Panc1 (cell line): ENCODE measurements at regions not wholly inside any gene's neighbourhood (a gene's known extent, or its start where the extent isn't known, plus 50 kb on each side); places are given as distances from the start of the nearest gene placed in this dataset.
"Not testable (repeated sequence)": the region's sequence is repeated elsewhere in the genome, so short reads cannot be mapped to it uniquely, and the experiment has no call there.

Experiments
- ATAC-seq: fragments of 200-7000 bp; cut with Tn5 transposase; 2 replicates; pipeline ENCODE4 v1.9.1; 2020; ENCODE audit warnings: mild to moderate bottlenecking, moderate library complexity
- BruUV-seq: library from RNA; stranded (reverse); fragments of 400-500 nt; replicated peaks from 2 replicates; lab custom pipeline; 2021; lab: Mats Ljungman, UMichigan
- CTCF ChIA-PET: fragments of 300-600 bp; sonication (Branson Sonifier 250); formaldehyde crosslinking; loops from one replicate; lab custom pipeline; 2022; ENCODE audit warnings: antibody characterized with exemption; lab: Charles Lee
- POLR2A ChIA-PET: fragments of 300-600 bp; sonication (Branson Sonifier 250); formaldehyde crosslinking; loops from one replicate; lab custom pipeline; 2022; ENCODE audit warnings: antibody characterized with exemption; lab: Charles Lee
- DNase-seq: peaks from one replicate; pipeline ENCODE4 v3.0.0-alpha.2; 2010; ENCODE audit warnings: low read depth, low spot score
- H3K27ac ChIP-seq: 2 replicates; pipeline ENCODE4 v1.5.1; 2011; ENCODE audit warnings: mild to moderate bottlenecking, low read length, inconsistent platforms
- H3K27me3 ChIP-seq: fragments of 200-500 bp; sonication (Bioruptor generic); 2 replicates; pipeline ENCODE4 v1.6.0; 2014; ENCODE audit warnings: low read length, inconsistent platforms; ENCODE audit not compliant: control insufficient read depth, insufficient read depth
- H3K36me3 ChIP-seq: fragments of 200-500 bp; sonication (Bioruptor generic); 2 replicates; pipeline ENCODE4 v1.5.1; 2014; ENCODE audit warnings: inconsistent platforms, mild to moderate bottlenecking, low read length, moderate library complexity; ENCODE audit not compliant: control insufficient read depth, insufficient read depth
- H3K4me1 ChIP-seq: 2 replicates; pipeline ENCODE4 v1.5.1; 2011; ENCODE audit warnings: inconsistent platforms, mild to moderate bottlenecking, low read length, moderate library complexity; ENCODE audit not compliant: control insufficient read depth, insufficient read depth
- H3K4me3 ChIP-seq, 2 experiments: 2 replicates each; pipeline ENCODE4 v1.5.1; 2011 to 2012; ENCODE audit warnings: low read depth in 2 of 2, low read length in 2 of 2, mild to moderate bottlenecking in 2 of 2, inconsistent platforms in 1 of 2, moderate library complexity in 1 of 2
- H3K9me3 ChIP-seq: fragments of 200-500 bp; sonication (Bioruptor generic); 2 replicates; pipeline ENCODE4 v1.5.1; 2014; ENCODE audit warnings: low read depth, mild to moderate bottlenecking, inconsistent platforms, low read length, moderate library complexity; ENCODE audit not compliant: control insufficient read depth, insufficient read depth
- POLR2AphosphoS5 ChIP-seq: IDR thresholded peaks from 2 replicates; pipeline ENCODE4 v1.6.1; 2012; ENCODE audit warnings: mild to moderate bottlenecking, low read depth, low read length, moderate library complexity
- SIN3A ChIP-seq: IDR thresholded peaks from 2 replicates; pipeline ENCODE4 v1.6.1; 2012; ENCODE audit warnings: low read depth, mild to moderate bottlenecking, low read length, moderate library complexity, borderline replicate concordance; ENCODE audit not compliant: insufficient read depth
- TCF7L2 ChIP-seq: IDR thresholded peaks from 2 replicates; pipeline ENCODE4 v1.6.1; 2011; ENCODE audit warnings: mild to moderate bottlenecking, low read depth, low read length, inconsistent platforms
- in situ Hi-C: cut with HindIII; loops from 2 replicates; pipeline ENCODE4 v1.10.0; 2016; ENCODE audit warnings: low sequenced_read_pairs, low pct_unique_long_range_greater_than_20kb
- intact Hi-C: fragments of 100-400 bp; cut with micrococcal nuclease; formaldehyde crosslinking; loops from one replicate; pipeline ENCODE4 v1.10.0; 2022; ENCODE audit not compliant: unreplicated experiment
- TF ChIP-seq, protein P1 (sequence below): fragments of 450-650 bp; IDR thresholded peaks from 2 replicates; pipeline ENCODE4 v1.5.1; 2017; ENCODE audit warnings: mild to moderate bottlenecking
- TF ChIP-seq, protein P2 (sequence below), 2 experiments: IDR thresholded peaks; 2 replicates each; pipeline ENCODE4 v1.6.1; 2011 to 2012; ENCODE audit warnings: low read depth in 2 of 2, control low read depth in 1 of 2, low read length in 1 of 2, mild to moderate bottlenecking in 1 of 2, moderate library complexity in 1 of 2; ENCODE audit not compliant: insufficient read depth in 1 of 2

DNA sequence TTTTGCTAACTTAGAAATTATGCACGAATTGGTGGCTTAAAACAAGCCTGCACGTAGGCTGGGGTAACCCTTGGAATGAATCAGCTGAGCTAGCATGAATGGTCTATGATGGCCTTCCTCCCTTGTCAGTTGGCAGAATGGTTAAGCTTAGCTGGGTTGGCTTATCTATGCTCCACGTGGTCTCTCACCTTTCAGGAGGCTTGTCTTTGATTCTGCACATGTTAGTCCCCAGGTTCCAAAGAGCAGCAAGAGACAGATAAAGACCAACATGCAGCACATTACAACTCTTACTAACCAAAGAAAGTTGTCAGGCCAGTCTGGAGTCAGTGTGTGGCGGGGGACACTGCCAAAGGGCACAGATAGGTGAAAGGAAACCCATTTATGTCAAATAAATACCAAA, 700.9 kb upstream of the SYT4 start:
- Histone ChIP-seq H3K4me1 (no peaks in the 10 kb centered on the region), H3K27ac (no peak overlapping the region), H3K27me3 (no peaks in the 10 kb centered on the region), H3K36me3 (no peaks in the 10 kb centered on the region), H3K9me3 (no peaks in the 10 kb centered on the region), H3K4me3 (no peak overlapping the region)
- ATAC-seq (no peak), DNase-seq (no peak)
- TF ChIP-seq, protein P1, sequence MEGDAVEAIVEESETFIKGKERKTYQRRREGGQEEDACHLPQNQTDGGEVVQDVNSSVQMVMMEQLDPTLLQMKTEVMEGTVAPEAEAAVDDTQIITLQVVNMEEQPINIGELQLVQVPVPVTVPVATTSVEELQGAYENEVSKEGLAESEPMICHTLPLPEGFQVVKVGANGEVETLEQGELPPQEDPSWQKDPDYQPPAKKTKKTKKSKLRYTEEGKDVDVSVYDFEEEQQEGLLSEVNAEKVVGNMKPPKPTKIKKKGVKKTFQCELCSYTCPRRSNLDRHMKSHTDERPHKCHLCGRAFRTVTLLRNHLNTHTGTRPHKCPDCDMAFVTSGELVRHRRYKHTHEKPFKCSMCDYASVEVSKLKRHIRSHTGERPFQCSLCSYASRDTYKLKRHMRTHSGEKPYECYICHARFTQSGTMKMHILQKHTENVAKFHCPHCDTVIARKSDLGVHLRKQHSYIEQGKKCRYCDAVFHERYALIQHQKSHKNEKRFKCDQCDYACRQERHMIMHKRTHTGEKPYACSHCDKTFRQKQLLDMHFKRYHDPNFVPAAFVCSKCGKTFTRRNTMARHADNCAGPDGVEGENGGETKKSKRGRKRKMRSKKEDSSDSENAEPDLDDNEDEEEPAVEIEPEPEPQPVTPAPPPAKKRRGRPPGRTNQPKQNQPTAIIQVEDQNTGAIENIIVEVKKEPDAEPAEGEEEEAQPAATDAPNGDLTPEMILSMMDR, result no peak
- TF ChIP-seq, protein P2, sequence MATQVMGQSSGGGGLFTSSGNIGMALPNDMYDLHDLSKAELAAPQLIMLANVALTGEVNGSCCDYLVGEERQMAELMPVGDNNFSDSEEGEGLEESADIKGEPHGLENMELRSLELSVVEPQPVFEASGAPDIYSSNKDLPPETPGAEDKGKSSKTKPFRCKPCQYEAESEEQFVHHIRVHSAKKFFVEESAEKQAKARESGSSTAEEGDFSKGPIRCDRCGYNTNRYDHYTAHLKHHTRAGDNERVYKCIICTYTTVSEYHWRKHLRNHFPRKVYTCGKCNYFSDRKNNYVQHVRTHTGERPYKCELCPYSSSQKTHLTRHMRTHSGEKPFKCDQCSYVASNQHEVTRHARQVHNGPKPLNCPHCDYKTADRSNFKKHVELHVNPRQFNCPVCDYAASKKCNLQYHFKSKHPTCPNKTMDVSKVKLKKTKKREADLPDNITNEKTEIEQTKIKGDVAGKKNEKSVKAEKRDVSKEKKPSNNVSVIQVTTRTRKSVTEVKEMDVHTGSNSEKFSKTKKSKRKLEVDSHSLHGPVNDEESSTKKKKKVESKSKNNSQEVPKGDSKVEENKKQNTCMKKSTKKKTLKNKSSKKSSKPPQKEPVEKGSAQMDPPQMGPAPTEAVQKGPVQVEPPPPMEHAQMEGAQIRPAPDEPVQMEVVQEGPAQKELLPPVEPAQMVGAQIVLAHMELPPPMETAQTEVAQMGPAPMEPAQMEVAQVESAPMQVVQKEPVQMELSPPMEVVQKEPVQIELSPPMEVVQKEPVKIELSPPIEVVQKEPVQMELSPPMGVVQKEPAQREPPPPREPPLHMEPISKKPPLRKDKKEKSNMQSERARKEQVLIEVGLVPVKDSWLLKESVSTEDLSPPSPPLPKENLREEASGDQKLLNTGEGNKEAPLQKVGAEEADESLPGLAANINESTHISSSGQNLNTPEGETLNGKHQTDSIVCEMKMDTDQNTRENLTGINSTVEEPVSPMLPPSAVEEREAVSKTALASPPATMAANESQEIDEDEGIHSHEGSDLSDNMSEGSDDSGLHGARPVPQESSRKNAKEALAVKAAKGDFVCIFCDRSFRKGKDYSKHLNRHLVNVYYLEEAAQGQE (IDR thresholded peaks at IDR 0.05; ENCODE audit: insufficient read depth in 1 of 2, low read depth in 2 of 2, low read length in 1 of 2), result no peak
- TF ChIP-seq POLR2AphosphoS5 (no peak), TCF7L2 (no peak), SIN3A (no peak)
- no TSS peak for BruUV-seq
- in situ Hi-C loops, result no loop called here
- ChIA-PET POLR2A (no interaction called here), CTCF (no interaction called here)
- intact Hi-C loops, result no loop called here

DNA sequence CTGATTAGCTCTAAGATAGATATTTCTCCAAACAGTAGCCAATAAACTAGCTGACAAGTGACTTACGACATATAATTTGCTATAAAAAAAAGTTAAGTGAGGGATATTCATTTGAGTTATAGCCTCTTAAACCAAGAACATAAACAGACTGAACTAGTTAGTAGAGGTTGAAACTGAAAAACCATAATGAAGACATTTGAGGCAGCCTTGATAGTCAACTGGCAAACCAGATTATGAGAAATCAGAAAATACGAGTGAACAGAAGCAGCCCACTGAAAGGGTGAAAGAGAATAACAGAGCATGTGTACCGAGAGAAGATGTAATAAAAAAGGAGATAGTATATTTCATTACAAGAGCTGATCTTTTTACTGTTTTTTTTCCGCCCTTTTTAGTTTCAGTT, 698.1 kb upstream of the SETBP1 start:
- H3K27me3 ChIP-seq, result no peaks in the 10 kb centered on the region
- intact Hi-C loops, result no loop called here

DNA sequence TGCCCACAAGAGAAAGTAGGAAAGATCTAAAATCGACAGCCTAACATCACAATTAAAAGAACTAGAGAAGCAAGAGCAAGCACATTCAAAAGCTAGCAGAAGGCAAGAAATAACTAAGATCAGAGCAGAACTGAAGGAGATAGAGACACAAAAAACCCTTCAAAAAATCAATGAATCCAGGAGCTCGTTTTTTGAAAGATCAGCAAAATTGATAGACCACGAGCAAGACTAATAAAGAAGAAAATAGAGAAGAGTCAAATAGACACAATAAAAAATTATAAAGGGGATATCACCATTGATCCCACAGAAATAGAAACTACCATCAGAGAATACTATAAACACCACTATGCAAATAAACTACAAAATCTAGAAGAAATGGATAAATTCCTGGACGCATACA, 693.6 kb upstream of the SETBP1 start:
- BruUV-seq, in situ Hi-C loops, H3K36me3 ChIP-seq, H3K27ac ChIP-seq, POLR2A ChIA-PET, CTCF ChIA-PET, H3K4me3 ChIP-seq, H3K9me3 ChIP-seq, ATAC-seq, DNase-seq, H3K4me1 ChIP-seq, intact Hi-C loops, H3K27me3 ChIP-seq: not testable (repeated sequence)

More for the DNA sequence above, 698.1 kb upstream of the SETBP1 start:
- POLR2A ChIA-PET, result no interaction called here
- Histone ChIP-seq H3K4me3 (no peak overlapping the region), H3K4me1 (no peaks in the 10 kb centered on the region), H3K9me3 (no peaks in the 10 kb centered on the region), H3K27ac (no peak overlapping the region), H3K36me3 (no peaks in the 10 kb centered on the region)
- BruUV-seq, result no TSS peak
- no peak for ATAC-seq
- TF ChIP-seq SIN3A (no peak), POLR2AphosphoS5 (no peak), TCF7L2 (no peak)
- TF ChIP-seq, protein P1, result no peak
- TF ChIP-seq, protein P2 (IDR thresholded peaks at IDR 0.05; ENCODE audit: insufficient read depth in 1 of 2, low read depth in 2 of 2, low read length in 1 of 2), result no peak
- in situ Hi-C loops, result no loop called here
- no peak for DNase-seq
- CTCF ChIA-PET, result no interaction called here
